ENCODE measurements at regions not wholly inside any gene's neighbourhood (a gene's known extent, or its start where the extent isn't known, plus 50 kb on each side); places are given as distances from the start of the nearest gene placed in this dataset.
A peak's percentile ranks its signal among the peaks of the same experiment; 100 is the strongest.

- Mint-ChIP-seq H3K36me3 (no peaks in the 10 kb centered on the region), H3K27me3 (peaks cover 29% of the 10 kb centered on the region), H3K4me3 (no peak overlapping the region), H3K9me3 (no peaks in the 10 kb centered on the region), H3K4me1 (ENCODE audit: unreplicated experiment) (peaks cover 8% of the 10 kb centered on the region), H3K27ac (no peak overlapping the region)
- no peak for TF ChIP-seq CTCF (conservative IDR thresholded peaks at IDR 0.05)
- no peak for DNase-seq (ENCODE audit: extremely low spot score, unreplicated experiment)
Observed at GRCh38 chr22:46052331-46052771, 75.4 kb upstream of the WNT7B start.

GRCh38 chr22:46052801-46053562 lies 76.0 kb upstream of the WNT7B start:
- Mint-ChIP-seq H3K9me3 (no peaks in the 10 kb centered on the region), H3K4me1 (ENCODE audit: unreplicated experiment) (peaks cover 8% of the 10 kb centered on the region), H3K27me3 (peaks cover 31% of the 10 kb centered on the region), H3K4me3 (peak overlapping the region; percentile 51), H3K27ac (no peak overlapping the region), H3K36me3 (no peaks in the 10 kb centered on the region)
- no peak for TF ChIP-seq CTCF (conservative IDR thresholded peaks at IDR 0.05)
- DNase-seq (ENCODE audit: extremely low spot score, unreplicated experiment) = no peak

DNA sequence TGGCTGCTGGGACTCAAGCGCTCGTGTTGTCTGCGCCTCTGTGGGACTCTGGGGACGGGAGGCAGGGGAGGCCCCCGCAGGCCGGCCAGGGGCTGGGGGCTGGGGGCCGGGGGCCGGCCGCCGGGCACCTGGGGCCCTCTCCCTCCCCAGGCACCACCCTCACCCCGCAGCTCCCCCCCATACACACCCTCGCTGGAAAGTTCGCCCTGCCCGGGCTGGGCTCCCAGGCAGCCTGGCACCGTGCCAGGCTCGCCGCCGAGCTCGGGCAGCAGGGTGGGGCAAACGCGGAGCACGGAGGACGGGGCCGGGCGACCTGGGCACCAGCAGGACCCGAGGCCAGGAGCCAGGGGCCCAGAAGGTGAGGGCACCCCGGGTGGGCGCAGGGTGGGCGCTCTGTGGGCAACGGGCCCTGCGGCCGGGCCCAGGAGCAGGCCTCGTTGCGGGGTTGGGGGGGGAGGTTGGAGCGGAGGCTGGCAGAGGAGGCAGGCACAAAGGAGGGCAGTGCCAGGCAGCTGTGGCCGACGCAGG lies 76.7 kb upstream of the WNT7B start:
- peaks cover 33% of the 10 kb centered on the region for H3K27me3 Mint-ChIP-seq
- H3K9me3 Mint-ChIP-seq = no peaks in the 10 kb centered on the region

GRCh38 chr22:46054091-46055073 lies 77.4 kb upstream of the WNT7B start:
- no peak for TF ChIP-seq CTCF (conservative IDR thresholded peaks at IDR 0.05)
- H3K36me3 Mint-ChIP-seq = no peaks in the 10 kb centered on the region
- peak overlapping the region; percentile 47 for H3K4me3 Mint-ChIP-seq
- H3K4me1 Mint-ChIP-seq (ENCODE audit: unreplicated experiment) = peaks cover 8% of the 10 kb centered on the region
- peaks cover 40% of the 10 kb centered on the region for H3K27me3 Mint-ChIP-seq
- no peak for DNase-seq (ENCODE audit: extremely low spot score, unreplicated experiment)
- no peak overlapping the region for H3K27ac Mint-ChIP-seq
- no peaks in the 10 kb centered on the region for H3K9me3 Mint-ChIP-seq

More for the DNA sequence above, 76.7 kb upstream of the WNT7B start:
- no peak overlapping the region for H3K27ac Mint-ChIP-seq
- no peak for DNase-seq (ENCODE audit: extremely low spot score, unreplicated experiment)
- peaks cover 8% of the 10 kb centered on the region for H3K4me1 Mint-ChIP-seq (ENCODE audit: unreplicated experiment)
- peak overlapping the region; percentile 51 for H3K4me3 Mint-ChIP-seq
- TF ChIP-seq CTCF (conservative IDR thresholded peaks at IDR 0.05) = no peak
- no peaks in the 10 kb centered on the region for H3K36me3 Mint-ChIP-seq

- Mint-ChIP-seq H3K36me3 (no peaks in the 10 kb centered on the region), H3K4me3 (no peak overlapping the region), H3K9me3 (no peaks in the 10 kb centered on the region), H3K27ac (no peak overlapping the region), H3K27me3 (peaks cover 40% of the 10 kb centered on the region), H3K4me1 (ENCODE audit: unreplicated experiment) (peaks cover 8% of the 10 kb centered on the region)
- no peak for DNase-seq (ENCODE audit: extremely low spot score, unreplicated experiment)
- no peak for TF ChIP-seq CTCF (conservative IDR thresholded peaks at IDR 0.05)
Observed at GRCh38 chr22:46055181-46055875, 78.4 kb upstream of the WNT7B start.
